ENCODE measurements at regions not wholly inside any gene's neighbourhood (a gene's known extent, or its start where the extent isn't known, plus 50 kb on each side); places are given as distances from the start of the nearest gene placed in this dataset.
"Not testable (repeated sequence)": the region's sequence is repeated elsewhere in the genome, so short reads cannot be mapped to it uniquely, and the experiment has no call there.

GRCh38 chr13:40054422-40054821 lies 399.0 kb downstream of the COG6 start:
- not testable (repeated sequence) for DNase-seq

DNA sequence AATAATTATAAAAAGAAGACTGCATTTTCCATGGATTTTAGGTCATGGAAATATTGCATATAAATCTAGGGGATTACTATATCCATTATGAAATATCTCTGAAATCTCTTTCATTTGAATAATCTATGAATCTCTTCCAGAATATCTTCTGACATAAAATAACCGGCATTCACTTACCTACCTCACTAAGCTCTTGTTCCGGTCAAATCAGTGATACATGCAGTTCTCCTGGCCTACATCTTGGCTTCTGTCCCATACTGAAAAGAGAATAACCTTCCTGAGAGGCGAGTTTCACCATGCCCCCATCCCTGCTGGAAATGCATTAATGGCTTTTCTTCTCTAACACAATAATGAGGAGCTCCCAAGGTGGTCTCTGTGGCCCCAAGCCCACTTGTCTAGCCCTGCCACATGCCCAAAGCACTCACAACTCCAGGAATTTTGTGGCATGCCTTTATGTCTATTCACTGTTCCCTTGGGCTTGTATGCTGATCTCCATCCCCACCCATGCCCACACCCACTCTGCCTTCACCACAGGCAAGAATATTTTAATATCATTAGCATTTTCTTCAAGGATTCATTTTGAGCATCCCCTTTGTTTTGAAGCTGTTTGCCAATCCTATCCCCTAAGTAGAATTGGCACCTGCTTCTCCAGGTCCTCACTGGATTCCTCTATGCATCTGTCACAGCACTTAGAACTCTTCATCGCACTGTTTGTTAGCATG lies 401.6 kb downstream of the COG6 start:
- DNase-seq, result no peak

GRCh38 chr13:40058757-40059236 lies 403.3 kb downstream of the COG6 start:
- DNase-seq, result no peak

GRCh38 chr13:40059540-40060232 lies 404.2 kb downstream of the COG6 start:
- DNase-seq, result no peak

DNA sequence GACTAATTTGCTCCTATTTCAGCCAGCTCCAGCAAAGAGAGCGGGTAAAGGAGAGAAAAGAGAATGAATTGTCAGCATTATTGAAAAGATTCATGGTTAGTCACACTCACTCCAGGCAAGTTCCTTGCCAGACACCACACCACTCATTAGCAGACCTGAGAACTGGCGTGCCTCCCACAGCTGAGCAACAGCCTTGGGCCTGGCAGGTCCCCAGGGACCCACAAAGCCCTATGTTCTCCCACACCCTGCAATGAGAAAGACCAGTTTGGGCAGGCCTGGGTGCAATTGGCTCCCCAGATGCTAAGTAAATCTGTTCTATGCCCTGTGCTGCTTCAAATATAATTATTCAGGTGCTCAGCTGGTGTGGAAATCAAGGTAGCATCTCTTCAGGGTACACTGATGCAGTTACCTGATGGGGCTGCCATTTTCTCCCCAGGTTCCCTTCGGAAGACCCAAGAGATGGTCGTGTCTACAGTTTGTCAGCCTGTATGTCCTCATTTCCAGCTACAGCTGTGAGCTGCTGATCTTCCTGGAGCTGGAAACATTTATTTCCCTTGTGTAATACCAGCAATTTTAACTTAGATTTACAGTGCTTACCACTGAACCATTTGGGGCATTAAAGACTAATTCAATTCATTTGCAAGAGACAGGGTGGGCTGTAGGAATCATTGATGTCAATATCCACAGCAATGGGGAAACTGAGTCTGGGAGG lies 405.0 kb downstream of the COG6 start:
- no peak for DNase-seq

GRCh38 chr13:40061466-40062450 lies 406.3 kb downstream of the COG6 start:
- no peak for DNase-seq

- DNase-seq, result no peak
Observed at GRCh38 chr13:40063278-40063698, 407.8 kb downstream of the COG6 start.

DNA sequence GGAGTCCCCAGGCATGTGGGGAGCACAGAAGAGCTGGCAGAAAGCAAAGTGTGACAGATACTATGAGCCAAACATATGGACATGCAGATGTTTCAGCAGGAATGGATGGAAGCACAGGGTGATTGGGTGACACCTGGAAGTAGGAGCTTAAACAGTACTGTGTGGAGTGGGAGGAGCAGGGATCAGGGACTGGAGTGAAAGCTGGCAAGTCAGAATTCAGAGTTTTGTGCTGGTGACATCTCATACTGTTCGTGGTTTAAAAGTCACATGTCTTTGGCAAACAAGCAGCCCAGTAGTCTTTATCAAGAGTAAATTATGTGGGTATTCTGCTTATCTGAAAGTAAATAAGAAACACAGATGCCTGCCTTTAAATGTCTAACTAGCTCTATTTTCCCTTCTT lies 408.2 kb downstream of the COG6 start:
- no peak for DNase-seq

GRCh38 chr13:40064154-40065097 lies 409.0 kb downstream of the COG6 start:
- no peak for DNase-seq

DNA sequence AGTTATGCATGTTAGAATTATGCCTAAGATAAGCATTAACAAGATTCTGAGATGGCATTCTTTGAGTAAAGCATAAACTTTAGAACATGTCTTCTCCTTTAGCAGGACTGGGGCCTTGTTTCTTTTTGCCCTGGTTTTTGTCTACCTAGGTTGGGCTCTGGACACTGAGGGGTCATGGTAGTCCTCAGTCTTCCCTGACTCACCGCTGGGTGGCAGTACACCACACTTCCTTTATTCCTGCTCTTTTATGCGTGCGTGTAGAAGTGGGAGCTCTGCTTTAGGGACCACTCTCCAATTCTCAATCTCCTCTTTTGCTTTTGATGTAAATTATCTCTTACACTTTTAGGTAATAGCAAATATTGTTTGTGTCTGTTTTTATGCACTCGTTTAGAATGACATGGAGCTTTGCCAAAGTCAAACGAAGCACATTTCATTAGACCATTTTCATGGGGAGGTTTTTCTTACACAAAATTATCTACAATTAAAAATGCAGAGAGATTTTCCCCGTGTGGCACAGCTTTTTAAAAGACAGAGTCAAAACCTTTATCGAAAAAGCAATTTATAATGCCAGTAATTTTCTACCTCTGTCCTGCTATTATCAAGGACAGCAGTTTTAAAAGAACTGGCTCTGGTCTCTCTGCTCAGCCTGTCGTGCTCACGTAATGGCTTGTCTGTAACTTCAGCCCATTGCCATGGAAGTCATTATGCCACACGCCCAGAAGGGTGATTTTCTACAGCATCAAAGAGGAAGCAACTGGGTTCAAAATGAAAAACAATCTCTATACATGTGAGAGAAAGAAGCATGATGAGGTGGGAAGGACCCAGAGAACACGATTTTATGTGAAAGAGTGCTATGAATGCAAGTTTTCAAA lies 413.9 kb downstream of the COG6 start:
- peak; percentile 74 for DNase-seq

- no peak for DNase-seq
Observed at GRCh38 chr13:40070357-40070756, 414.9 kb downstream of the COG6 start.

DNA sequence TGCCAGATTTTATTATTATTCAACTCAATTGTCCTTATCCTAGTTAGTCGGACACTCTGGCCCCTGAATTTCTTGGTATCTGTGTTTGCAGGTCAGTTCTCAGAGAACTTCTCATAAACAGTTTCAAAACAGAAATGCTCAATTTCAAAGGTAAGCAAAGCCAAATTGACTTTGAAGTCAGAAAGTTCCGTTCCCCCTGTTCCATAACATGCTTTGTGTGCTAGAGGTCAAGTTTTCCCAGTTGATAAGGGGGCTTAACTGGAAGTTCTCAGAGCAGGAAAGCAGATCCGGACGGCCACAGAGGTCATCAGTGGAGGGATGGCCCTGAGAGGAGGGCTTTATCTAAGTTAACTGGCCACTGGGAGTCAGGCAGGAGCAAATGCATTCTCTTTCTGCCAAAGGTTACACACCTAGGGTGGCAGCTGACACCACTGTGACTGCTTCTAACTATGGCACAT lies 417.2 kb downstream of the COG6 start:
- no peak for DNase-seq

DNA sequence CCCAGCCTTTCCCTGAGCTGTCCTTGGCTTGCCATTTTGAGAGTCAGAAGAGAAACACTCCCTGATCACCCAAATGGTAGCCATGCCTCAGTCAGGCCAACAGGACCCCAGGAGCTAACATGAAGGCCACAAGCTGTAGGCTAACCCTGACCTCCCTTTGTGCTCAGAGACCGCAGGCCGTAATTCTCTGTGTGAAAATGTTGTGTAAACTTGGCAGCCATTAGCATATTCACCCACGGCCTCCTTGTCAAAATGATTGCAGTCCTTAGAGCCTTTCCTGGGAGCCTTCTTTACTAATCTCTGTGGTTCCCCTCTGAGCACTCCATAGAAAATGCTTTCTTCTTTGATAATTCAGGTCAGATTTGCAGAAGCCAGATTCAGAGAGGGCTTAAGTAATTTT lies 418.9 kb downstream of the COG6 start:
- no peak for DNase-seq

GRCh38 chr13:40075281-40075680 lies 419.8 kb downstream of the COG6 start:
- no peak for DNase-seq

DNA sequence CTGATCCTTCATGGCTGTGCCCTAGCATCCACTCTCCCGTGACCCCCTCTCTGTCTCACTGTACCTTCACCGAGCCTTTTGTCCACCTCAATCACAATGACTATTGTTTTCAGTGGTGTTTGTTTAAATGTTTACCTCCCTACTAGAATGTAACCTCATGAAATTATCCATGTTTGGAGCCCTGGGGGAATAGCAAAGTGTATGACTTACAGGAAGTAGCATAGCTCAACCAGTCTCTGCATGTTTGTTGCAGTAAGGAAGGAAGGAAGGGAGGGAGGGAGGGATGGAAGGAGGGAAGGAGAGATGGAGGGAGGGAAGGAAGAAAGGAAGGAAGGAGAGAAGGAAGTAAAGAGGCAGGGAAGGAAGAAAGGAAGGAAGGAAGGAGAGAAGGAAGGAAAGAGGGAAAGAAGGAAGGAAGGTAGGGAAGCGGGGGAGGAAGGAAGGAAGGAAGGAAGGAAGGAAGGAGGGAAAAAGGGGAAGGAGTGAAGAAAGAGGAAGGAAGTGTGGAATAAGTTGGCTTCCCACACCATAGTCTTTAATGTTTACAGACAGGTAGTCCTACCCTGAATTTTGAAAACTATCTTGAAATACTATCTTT lies 421.4 kb downstream of the COG6 start:
- no peak for DNase-seq

DNA sequence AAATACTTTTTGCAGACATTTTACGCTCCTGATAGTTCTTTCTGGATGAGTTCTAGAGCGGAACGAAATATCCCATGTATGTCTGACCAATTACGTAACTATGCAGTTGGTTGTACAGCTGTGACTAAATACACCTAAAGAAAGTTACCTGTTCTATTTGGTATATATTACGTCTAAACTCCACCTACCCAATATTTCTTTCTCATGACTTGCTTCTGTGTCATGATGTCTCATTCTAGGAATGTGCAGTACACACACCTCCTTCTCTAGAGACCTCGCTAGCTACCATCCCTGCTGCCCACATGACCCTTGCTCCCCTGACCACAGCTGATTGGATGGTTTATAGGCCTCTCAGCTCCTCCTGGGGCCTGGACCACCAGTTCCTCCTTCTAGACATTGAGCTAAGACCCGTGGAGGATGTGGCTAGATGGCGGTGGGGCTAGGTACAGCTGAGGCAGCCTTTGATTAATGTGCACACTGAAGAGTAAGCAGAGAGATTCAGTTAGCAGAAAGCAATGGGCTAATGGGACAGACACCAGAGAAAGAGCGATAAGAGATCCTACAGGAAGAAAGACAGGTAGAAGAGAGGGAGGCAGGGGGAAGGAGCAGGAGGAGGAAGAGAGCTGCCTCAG lies 422.1 kb downstream of the COG6 start:
- DNase-seq, result no peak

DNA sequence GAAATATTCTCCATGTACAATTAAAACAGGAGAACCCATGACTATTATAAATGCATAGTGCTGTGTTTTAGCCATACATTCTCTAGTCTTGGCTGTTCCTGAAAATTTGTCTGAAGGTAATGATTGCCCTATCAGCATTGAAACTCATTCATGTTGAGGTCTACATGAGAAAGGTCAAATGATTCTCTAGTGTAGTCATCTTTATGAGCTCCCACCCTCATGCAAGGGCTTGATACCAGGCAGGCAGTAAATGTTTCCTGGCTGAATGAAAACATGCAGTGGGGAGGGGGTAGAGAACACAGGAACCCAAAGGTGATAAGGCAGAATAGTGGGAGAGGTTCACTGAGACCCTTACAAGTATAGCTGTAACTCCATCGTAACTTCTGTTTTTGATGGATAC lies 424.3 kb downstream of the COG6 start:
- no peak for DNase-seq

DNA sequence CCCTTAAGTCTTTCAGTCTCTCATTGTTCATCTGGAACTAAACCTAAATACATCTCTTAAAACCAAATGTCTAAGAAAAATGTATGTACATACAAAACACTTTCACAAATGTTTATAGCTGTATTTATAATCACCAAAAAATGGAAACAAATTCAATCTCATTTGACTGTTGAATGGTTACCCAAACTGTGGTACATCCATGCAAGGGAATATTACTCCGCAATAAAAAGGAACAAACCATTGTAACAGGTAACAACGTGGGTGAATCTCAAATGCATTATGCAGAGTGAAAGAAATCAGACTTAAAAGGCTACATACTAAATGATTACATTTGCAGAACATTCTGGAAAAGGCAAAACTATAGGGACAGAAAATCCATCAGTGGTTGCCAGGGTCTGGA lies 425.2 kb downstream of the COG6 start:
- no peak for DNase-seq

DNA sequence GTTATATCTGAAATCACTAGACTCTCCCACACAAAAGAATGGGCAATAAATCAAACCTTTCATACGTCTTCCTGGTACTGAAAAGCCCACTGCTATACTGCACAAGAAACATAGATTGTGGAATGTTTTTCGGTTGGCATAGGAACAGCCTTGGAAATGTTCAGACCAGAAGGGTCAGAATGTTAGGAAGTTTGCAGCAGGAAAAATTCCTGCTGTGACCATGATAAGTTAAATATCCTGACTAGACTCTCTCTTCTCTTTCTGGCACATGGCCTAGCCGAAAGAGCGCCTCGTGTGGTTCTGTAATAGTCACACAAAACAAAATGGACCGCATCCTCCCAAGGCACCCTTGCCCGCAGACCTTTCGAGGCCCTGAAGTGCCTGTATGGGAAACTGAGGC lies 427.2 kb downstream of the COG6 start:
- DNase-seq, result no peak
